K562 (cell line): ENCODE measurements at regions not wholly inside any gene's neighbourhood (a gene's known extent, or its start where the extent isn't known, plus 50 kb on each side); places are given as distances from the start of the nearest gene placed in this dataset.

Experiments
- ATAC-seq: fragments of 200-7000 bp; cut with Tn5 transposase; 3 replicates; pipeline ENCODE4 v1.9.1; 2020; ENCODE audit warnings: moderate library complexity
- BruUV-seq: library from RNA; stranded (reverse); fragments of 400-500 nt; replicated peaks from 2 replicates; lab custom pipeline; 2021; lab: Mats Ljungman, UMichigan
- CTCF ChIA-PET: fragments of 300-600 bp; formaldehyde crosslinking; extraction: SDS; loops from one replicate; lab custom pipeline; 2021; ENCODE audit warnings: low intra/inter-chr PET ratio; lab: Yijun Ruan, JAX
- POLR2A ChIA-PET: fragments of 300-600, 350-650 bp; sonication (Branson Sonifier 250); formaldehyde crosslinking; extraction: SDS; loops from one replicate; lab custom pipeline; 2021; ENCODE audit warnings: antibody characterized with exemption, inconsistent platforms; lab: Yijun Ruan, JAX
- DNase-seq, 4 experiments: peaks; one replicate each; pipeline versions ENCODE4 v3.0.0 to v3.0.0-alpha.2; 2011 to 2018; ENCODE audit warnings: low spot score in 3 of 4, mixed read lengths in 3 of 4; ENCODE audit errors: extremely low read depth in 1 of 4
- FAIRE-seq: peaks from 2 replicates; lab custom pipeline; 2011; peaks lifted over from hg19 to GRCh38; lab: Jason Lieb, UNC
- H2AFZ ChIP-seq: 2 replicates; pipeline ENCODE4 v1.6.0; 2011; ENCODE audit warnings: low read depth, low read length, control low read depth, inconsistent platforms
- H3K27ac ChIP-seq: fragments of 200-600 bp; 3 replicates; pipeline ENCODE4 v1.8.0; 2011; ENCODE audit warnings: low read depth, mild to moderate bottlenecking, control low read depth, inconsistent platforms, low read length, moderate library complexity, mixed read lengths; ENCODE audit errors: extremely low read depth
- H3K27me3 ChIP-seq, 2 experiments: fragments of 300-600 bp in 1 of 2; 2 replicates in 1 of 2; 3 replicates in 1 of 2; pipeline versions ENCODE4 v1.6.0 to v1.8.0; 2011; ENCODE audit warnings: inconsistent platforms in 2 of 2, low read length in 2 of 2, mild to moderate bottlenecking in 1 of 2, mixed read lengths in 1 of 2, moderate library complexity in 1 of 2; ENCODE audit not compliant: control insufficient read depth in 2 of 2, insufficient read depth in 2 of 2
- H3K36me3 ChIP-seq: fragments of 300-600 bp; 3 replicates; pipeline ENCODE4 v1.8.0; 2011; ENCODE audit warnings: mild to moderate bottlenecking, low read length, inconsistent platforms; ENCODE audit not compliant: control insufficient read depth, insufficient read depth
- H3K4me1 ChIP-seq, 2 experiments: fragments of 200-600 bp in 1 of 2; replicated peaks in 1 of 2; 2 replicates in 1 of 2; 3 replicates in 1 of 2; pipeline versions ENCODE4 v1.5.1 to v1.8.0; 2011; ENCODE audit warnings: inconsistent platforms in 2 of 2, low read length in 2 of 2, mild to moderate bottlenecking in 1 of 2, mixed read lengths in 1 of 2, moderate library complexity in 1 of 2; ENCODE audit not compliant: control insufficient read depth in 2 of 2, insufficient read depth in 2 of 2
- H3K4me2 ChIP-seq: 2 replicates; pipeline ENCODE4 v1.6.1; 2011; ENCODE audit warnings: low read length, control low read depth, inconsistent platforms, mixed read lengths; ENCODE audit not compliant: insufficient read depth
- H3K4me3 ChIP-seq: fragments of 200-600 bp; sonication (generic), shearing (Covaris generic); 2 replicates; pipeline ENCODE4 v1.5.1; 2016; ENCODE audit warnings: control low read depth, inconsistent platforms
- H3K79me2 ChIP-seq: fragments of 200-600 bp; 3 replicates; pipeline ENCODE4 v1.8.0; 2011; ENCODE audit warnings: low read length, inconsistent platforms; ENCODE audit not compliant: control insufficient read depth, insufficient read depth
- H3K9ac ChIP-seq, 2 experiments: 2 replicates each; pipeline versions ENCODE4 v1.6.0 to v1.6.1; 2011; ENCODE audit warnings: low read depth in 2 of 2, low read length in 2 of 2, control low read depth in 1 of 2, inconsistent platforms in 1 of 2, mild to moderate bottlenecking in 1 of 2, mixed read lengths in 1 of 2; ENCODE audit not compliant: insufficient read depth in 1 of 2
- H3K9me1 ChIP-seq: one replicate; pipeline ENCODE4 v1.6.0; 2011; ENCODE audit warnings: inconsistent platforms, mild to moderate bottlenecking, low read length, moderate library complexity; ENCODE audit not compliant: control insufficient read depth, insufficient read depth
- H3K9me3 ChIP-seq: replicated peaks from 2 replicates; pipeline ENCODE4 v1.5.1; 2011; ENCODE audit warnings: low read depth, low read length, inconsistent platforms; ENCODE audit not compliant: control insufficient read depth, insufficient read depth
- H4K20me1 ChIP-seq: replicated peaks from 2 replicates; pipeline ENCODE4 v1.6.1; 2011; ENCODE audit warnings: low read length, inconsistent platforms, mixed read lengths; ENCODE audit not compliant: control insufficient read depth, insufficient read depth
- ARID1B ChIP-seq: fragments of 450-650 bp; IDR thresholded peaks from 2 replicates; pipeline ENCODE4 v1.6.1; 2016; ENCODE audit warnings: antibody characterized with exemption, mild to moderate bottlenecking, inconsistent platforms
- SMARCE1 ChIP-seq: fragments of 450-650 bp; IDR thresholded peaks from 2 replicates; pipeline ENCODE4 v1.7.1; 2016; ENCODE audit warnings: mild to moderate bottlenecking
- WGBS: fragments of 100-300 bp; shearing (Covaris generic); methylation state at CpG from one replicate; pipeline ENCODE4 v1.1.6; 2016; ENCODE audit warnings: low coverage, mixed read lengths; ENCODE audit not compliant: insufficient coverage; ENCODE audit errors: missing lambda C conversion rate; 5-methylcytosine and 5-hydroxymethylcytosine counted together
- in situ Hi-C: fragments of 300-500 bp; cut with MboI; formaldehyde crosslinking; loops from 4 replicates; pipeline ENCODE4 v1.15.0; 2018; ENCODE audit warnings: inconsistent platforms, mixed read lengths
- intact Hi-C: fragments of 100-400 bp; cut with micrococcal nuclease; formaldehyde crosslinking; loops from 2 replicates; pipeline ENCODE4 v1.14.2; 2022
- TF ChIP-seq, protein P1 (sequence below): sonication (generic); formaldehyde crosslinking; IDR thresholded peaks from 2 replicates; pipeline ENCODE4 v1.8.0; 2022; ENCODE audit warnings: mild to moderate bottlenecking, missing genetic modification reagents, borderline replicate concordance
- TF ChIP-seq, protein P2 (sequence below): fragments of 450-650 bp; IDR thresholded peaks from 2 replicates; pipeline ENCODE4 v1.6.1; 2016; ENCODE audit warnings: antibody characterized with exemption
- TF ChIP-seq, protein P3 (sequence below): fragments of 450-650 bp; IDR thresholded peaks from 2 replicates; pipeline ENCODE4 v1.6.1; 2018; ENCODE audit not compliant: partially characterized antibody

DNA sequence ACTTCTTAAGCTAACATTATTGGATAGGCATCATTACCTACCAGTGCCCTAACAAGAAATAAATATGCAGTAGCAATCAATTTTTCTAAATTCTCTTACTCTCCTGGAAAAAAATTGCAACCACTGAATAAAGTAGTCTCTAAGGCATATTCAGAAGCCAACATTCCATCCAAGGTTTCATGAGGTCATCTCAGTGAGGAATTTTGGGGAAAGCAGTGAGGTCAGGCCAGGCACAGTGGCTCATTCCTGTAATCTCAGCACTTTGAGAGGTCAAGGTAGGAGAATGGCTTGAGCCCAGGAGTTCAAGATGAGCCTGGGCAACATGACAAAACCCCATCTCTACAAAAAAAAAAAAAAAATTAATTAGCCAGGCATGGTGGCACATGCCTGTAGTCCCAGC is 75.9 kb upstream of the GHITM start:
- ChIA-PET CTCF (no interaction called here), POLR2A (no interaction called here)
- intact Hi-C loops (no loop called here), in situ Hi-C loops (no loop called here)
- Histone ChIP-seq H3K4me1 (no peaks in the 10 kb centered on the region), H3K27me3 (no peaks in the 10 kb centered on the region), H2AFZ (no peak overlapping the region), H3K4me3 (no peak overlapping the region), H3K9ac (no peak overlapping the region), H3K79me2 (no peaks in the 10 kb centered on the region), H3K4me2 (no peak overlapping the region), H3K27ac (no peak overlapping the region), H4K20me1 (no peaks in the 10 kb centered on the region), H3K36me3 (no peaks in the 10 kb centered on the region), H3K9me1 (no peaks in the 10 kb centered on the region), H3K9me3 (no peaks in the 10 kb centered on the region)
- no peak for FAIRE-seq
- no TSS peak for BruUV-seq
- no peak for ATAC-seq
- TF ChIP-seq, protein P1, sequence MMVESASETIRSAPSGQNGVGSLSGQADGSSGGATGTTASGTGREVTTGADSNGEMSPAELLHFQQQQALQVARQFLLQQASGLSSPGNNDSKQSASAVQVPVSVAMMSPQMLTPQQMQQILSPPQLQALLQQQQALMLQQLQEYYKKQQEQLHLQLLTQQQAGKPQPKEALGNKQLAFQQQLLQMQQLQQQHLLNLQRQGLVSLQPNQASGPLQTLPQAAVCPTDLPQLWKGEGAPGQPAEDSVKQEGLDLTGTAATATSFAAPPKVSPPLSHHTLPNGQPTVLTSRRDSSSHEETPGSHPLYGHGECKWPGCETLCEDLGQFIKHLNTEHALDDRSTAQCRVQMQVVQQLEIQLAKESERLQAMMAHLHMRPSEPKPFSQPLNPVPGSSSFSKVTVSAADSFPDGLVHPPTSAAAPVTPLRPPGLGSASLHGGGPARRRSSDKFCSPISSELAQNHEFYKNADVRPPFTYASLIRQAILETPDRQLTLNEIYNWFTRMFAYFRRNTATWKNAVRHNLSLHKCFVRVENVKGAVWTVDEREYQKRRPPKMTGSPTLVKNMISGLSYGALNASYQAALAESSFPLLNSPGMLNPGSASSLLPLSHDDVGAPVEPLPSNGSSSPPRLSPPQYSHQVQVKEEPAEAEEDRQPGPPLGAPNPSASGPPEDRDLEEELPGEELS (CRISPR knock-in tag), result no peak
- TF ChIP-seq SMARCE1 (no peak), ARID1B (no peak)
- DNase-seq, result no peak

DNA sequence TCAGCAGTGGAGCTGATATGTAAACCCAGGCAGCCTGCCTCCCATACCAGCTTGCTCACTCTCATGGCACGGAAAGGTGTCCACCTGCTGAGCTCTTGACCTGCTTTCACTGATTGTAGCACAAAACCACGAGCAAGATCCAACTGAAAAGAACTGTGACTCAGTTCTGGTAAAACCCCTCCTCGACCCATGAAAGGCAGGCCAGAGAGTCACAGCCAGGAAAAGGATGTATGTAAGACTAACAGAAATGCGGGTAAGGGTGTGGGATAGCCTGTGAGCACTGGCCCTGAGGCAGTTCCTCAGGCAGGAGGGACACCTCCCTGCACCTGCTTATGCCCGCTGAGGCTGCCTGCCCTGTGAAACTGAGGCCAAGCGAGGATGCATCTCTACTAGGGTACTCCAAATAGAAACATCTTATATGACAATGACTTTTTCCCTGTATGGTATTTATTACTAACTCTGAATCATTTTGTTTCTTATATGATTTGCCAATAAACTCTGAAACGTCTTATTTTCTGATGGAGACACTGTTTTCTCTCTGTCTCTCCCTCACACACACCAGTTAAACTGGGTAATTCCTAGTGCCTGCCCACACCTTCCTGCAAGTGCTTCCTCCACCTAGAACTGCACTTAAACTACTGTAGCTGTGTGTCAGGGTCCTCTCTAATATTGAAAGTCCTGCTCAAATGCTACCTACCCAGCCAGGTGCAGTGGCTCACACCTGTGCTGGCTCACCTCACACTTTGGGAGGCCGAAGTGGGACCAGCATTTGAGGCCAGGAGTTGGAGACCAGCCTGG is 73.3 kb upstream of the GHITM start:
- in situ Hi-C loops, result no loop called here
- H3K9me3 ChIP-seq, result no peaks in the 10 kb centered on the region
- no peak for DNase-seq
- TF ChIP-seq, protein P2, sequence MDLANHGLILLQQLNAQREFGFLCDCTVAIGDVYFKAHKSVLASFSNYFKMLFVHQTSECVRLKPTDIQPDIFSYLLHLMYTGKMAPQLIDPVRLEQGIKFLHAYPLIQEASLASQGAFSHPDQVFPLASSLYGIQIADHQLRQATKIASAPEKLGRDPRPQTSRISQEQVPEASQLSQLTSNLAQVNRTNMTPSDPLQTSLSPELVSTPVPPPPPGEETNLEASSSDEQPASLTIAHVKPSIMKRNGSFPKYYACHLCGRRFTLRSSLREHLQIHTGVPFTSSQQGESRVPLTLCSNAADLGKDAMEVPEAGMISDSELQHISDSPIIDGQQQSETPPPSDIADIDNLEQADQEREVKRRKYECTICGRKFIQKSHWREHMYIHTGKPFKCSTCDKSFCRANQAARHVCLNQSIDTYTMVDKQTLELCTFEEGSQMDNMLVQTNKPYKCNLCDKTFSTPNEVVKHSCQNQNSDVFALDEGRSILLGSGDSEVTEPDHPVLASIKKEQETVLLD, result no peak
- TF ChIP-seq, protein P3, sequence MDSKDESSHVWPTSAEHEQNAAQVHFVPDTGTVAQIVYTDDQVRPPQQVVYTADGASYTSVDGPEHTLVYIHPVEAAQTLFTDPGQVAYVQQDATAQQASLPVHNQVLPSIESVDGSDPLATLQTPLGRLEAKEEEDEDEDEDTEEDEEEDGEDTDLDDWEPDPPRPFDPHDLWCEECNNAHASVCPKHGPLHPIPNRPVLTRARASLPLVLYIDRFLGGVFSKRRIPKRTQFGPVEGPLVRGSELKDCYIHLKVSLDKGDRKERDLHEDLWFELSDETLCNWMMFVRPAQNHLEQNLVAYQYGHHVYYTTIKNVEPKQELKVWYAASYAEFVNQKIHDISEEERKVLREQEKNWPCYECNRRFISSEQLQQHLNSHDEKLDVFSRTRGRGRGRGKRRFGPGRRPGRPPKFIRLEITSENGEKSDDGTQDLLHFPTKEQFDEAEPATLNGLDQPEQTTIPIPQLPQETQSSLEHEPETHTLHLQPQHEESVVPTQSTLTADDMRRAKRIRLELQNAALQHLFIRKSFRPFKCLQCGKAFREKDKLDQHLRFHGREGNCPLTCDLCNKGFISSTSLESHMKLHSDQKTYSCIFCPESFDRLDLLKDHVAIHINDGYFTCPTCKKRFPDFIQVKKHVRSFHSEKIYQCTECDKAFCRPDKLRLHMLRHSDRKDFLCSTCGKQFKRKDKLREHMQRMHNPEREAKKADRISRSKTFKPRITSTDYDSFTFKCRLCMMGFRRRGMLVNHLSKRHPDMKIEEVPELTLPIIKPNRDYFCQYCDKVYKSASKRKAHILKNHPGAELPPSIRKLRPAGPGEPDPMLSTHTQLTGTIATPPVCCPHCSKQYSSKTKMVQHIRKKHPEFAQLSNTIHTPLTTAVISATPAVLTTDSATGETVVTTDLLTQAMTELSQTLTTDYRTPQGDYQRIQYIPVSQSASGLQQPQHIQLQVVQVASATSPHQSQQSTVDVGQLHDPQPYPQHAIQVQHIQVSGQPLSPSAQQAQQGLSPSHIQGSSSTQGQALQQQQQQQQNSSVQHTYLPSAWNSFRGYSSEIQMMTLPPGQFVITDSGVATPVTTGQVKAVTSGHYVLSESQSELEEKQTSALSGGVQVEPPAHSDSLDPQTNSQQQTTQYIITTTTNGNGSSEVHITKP, result no peak
- TF ChIP-seq, all 486 proteins: peak for 0
- Histone ChIP-seq H3K36me3 (no peaks in the 10 kb centered on the region), H3K27ac (no peak overlapping the region), H3K27me3 (no peaks in the 10 kb centered on the region), H3K9me1 (no peaks in the 10 kb centered on the region), H3K9ac (no peak overlapping the region), H3K79me2 (no peaks in the 10 kb centered on the region), H3K4me3 (no peak overlapping the region), H3K4me1 (no peaks in the 10 kb centered on the region), H4K20me1 (no peaks in the 10 kb centered on the region), H3K4me2 (no peak overlapping the region), H2AFZ (no peak overlapping the region)
- ChIA-PET POLR2A (no interaction called here), CTCF (no interaction called here)
- FAIRE-seq, result no peak
- intact Hi-C loops, result no loop called here
- no TSS peak for BruUV-seq
- 0% methylated on average over 8 of the region's 8 CpGs for WGBS
- ATAC-seq, result no peak
